Fibroblast of pulmonary artery (primary cell): ENCODE measurements at regions not wholly inside any gene's neighbourhood (a gene's known extent, or its start where the extent isn't known, plus 50 kb on each side); places are given as distances from the start of the nearest gene placed in this dataset.

Experiments used
- DNase-seq: peaks from one replicate; pipeline ENCODE4 v3.0.0-alpha.2; 2010; ENCODE audit warnings: low read depth
- H3K4me3 ChIP-seq: replicated peaks from 2 replicates; pipeline ENCODE4 v1.5.1; 2011; ENCODE audit warnings: low read depth, mild to moderate bottlenecking, control low read depth, low read length, moderate library complexity
- CTCF ChIP-seq: IDR thresholded peaks from 2 replicates; pipeline ENCODE4 v1.5.1; 2011; ENCODE audit warnings: mild to moderate bottlenecking, control low read depth, low read length, inconsistent platforms; ENCODE audit errors: missing control alignments

- H3K4me3 ChIP-seq: no peak overlapping the region
- no peak for DNase-seq
- no peak for TF ChIP-seq CTCF
Measured at GRCh38 chr12:108050696-108051095, 78.4 kb upstream of the WSCD2 start.

GRCh38 chr12:108052260-108052659 is 76.8 kb upstream of the WSCD2 start:
- TF ChIP-seq CTCF: no peak
- no peak overlapping the region for H3K4me3 ChIP-seq
- DNase-seq: no peak

GRCh38 chr12:108053512-108053911 is 75.6 kb upstream of the WSCD2 start:
- H3K4me3 ChIP-seq: no peak overlapping the region
- DNase-seq: no peak
- TF ChIP-seq CTCF: no peak

- no peak for DNase-seq
- TF ChIP-seq CTCF: no peak
- H3K4me3 ChIP-seq: no peak overlapping the region
Measured at GRCh38 chr12:108054496-108054895, 74.6 kb upstream of the WSCD2 start.

- no peak for TF ChIP-seq CTCF
- DNase-seq: no peak
- H3K4me3 ChIP-seq: no peak overlapping the region
Measured at GRCh38 chr12:108055141-108055540, 73.9 kb upstream of the WSCD2 start.

- no peak for DNase-seq
- no peak for TF ChIP-seq CTCF
- no peak overlapping the region for H3K4me3 ChIP-seq
Measured at GRCh38 chr12:108060067-108060466, 69.0 kb upstream of the WSCD2 start.

GRCh38 chr12:108060903-108061302 is 68.2 kb upstream of the WSCD2 start:
- no peak for DNase-seq
- H3K4me3 ChIP-seq: no peak overlapping the region
- TF ChIP-seq CTCF: no peak
